ENCODE measurements at regions not wholly inside any gene's neighbourhood (a gene's known extent, or its start where the extent isn't known, plus 50 kb on each side); places are given as distances from the start of the nearest gene placed in this dataset.
"Not testable (repeated sequence)": the region's sequence is repeated elsewhere in the genome, so short reads cannot be mapped to it uniquely, and the experiment has no call there.

DNA sequence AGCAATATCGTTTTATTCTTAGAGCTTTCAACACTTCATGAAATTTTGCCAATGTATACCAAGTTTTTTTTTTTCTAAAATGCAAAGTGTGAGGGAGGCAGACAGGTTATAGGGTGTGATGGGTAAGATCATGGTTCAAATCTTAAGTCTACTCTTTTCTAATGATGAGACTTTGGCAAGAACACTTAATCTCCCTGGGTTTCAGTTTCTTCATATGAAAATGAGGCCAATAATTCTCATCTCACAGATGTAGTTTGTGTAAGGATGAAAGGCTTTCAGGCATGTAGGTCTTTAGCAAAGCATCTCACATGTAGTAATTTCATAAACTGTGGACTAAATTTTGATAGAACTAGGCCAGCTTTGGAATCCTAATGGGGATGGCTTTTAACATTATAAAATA is 457.1 kb downstream of the QKI start:
- Mint-ChIP-seq H3K4me3 (no peak overlapping the region), H3K9me3 (ENCODE audit: low read depth) (no peaks in the 10 kb centered on the region), H3K36me3 (ENCODE audit: low read depth) (no peaks in the 10 kb centered on the region), H3K4me1 (no peaks in the 10 kb centered on the region), H3K27ac (no peak overlapping the region), H3K27me3 (peaks cover 5% of the 10 kb centered on the region)
- no peak for DNase-seq
- ChIA-PET POLR2A (no interaction called here), CTCF (no interaction called here)
- ATAC-seq, result no peak
- intact Hi-C loops (cut with DNase I, micrococcal nuclease), result no loop called here

- DNase-seq, result no peak
- no peaks in the 10 kb centered on the region for H3K9me3 Mint-ChIP-seq (ENCODE audit: low read depth)
- ATAC-seq, result no peak
- no peaks in the 10 kb centered on the region for H3K36me3 Mint-ChIP-seq (ENCODE audit: low read depth)
- H3K27ac Mint-ChIP-seq, result no peak overlapping the region
- CTCF ChIA-PET, result no interaction called here
- H3K4me1 Mint-ChIP-seq, result no peaks in the 10 kb centered on the region
- peaks cover 9% of the 10 kb centered on the region for H3K27me3 Mint-ChIP-seq
- intact Hi-C loops (cut with DNase I, micrococcal nuclease), result no loop called here
- POLR2A ChIA-PET, result no interaction called here
- no peak overlapping the region for H3K4me3 Mint-ChIP-seq
Observed at GRCh38 chr6:163867518-163868292, 453.2 kb downstream of the QKI start.

DNA sequence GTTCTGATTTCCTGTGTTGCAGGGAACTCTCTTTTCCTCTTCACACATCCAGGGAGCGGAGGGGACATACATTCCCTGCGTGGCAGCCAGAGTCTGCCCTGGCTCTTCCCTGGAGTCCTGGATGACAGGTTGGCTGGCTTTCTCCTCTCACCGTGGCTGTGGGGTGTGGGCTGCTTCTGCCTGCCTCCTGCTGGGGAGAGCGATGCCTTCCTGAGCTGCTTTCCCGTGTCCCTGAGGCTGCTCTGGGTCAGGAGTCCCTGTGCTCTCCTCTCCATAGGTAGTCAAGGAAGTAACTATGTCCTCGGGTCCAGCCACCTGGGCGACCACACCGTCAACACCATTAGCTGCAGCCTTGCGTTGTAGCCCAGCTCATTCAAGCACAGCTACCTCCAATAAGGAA is 451.7 kb downstream of the QKI start:
- no peak overlapping the region for H3K4me3 Mint-ChIP-seq
- no peaks in the 10 kb centered on the region for H3K4me1 Mint-ChIP-seq
- H3K27ac Mint-ChIP-seq, result no peak overlapping the region
- ChIA-PET POLR2A (no interaction called here), CTCF (no interaction called here)
- no peaks in the 10 kb centered on the region for H3K9me3 Mint-ChIP-seq (ENCODE audit: low read depth)
- peaks cover 12% of the 10 kb centered on the region for H3K27me3 Mint-ChIP-seq
- intact Hi-C loops (cut with DNase I, micrococcal nuclease), result no loop called here
- no peaks in the 10 kb centered on the region for H3K36me3 Mint-ChIP-seq (ENCODE audit: low read depth)
- ATAC-seq (no peak), DNase-seq (no peak)

DNA sequence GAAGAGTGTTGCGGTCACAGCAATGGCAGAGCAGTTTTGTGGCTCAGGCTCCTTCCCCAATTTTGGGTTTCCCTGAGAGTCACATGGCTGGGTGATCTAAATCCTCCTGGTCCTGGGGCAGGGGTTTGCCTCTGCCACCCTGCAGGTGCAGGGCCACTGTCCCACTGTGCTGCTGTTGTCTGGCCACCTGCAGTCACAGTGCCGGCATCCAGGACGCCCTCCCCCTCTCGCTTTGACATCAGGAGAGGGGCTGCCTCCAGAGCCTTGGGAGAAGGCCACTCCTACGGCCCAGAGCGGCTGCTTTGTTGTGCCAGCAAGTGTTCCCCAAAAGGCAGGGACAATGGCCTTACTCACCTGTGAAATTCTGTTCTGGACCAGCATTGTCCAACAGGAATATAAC is 449.0 kb downstream of the QKI start:
- H3K9me3 Mint-ChIP-seq (ENCODE audit: low read depth), result no peaks in the 10 kb centered on the region
- no peak overlapping the region for H3K4me3 Mint-ChIP-seq
- H3K36me3 Mint-ChIP-seq (ENCODE audit: low read depth), result no peaks in the 10 kb centered on the region
- POLR2A ChIA-PET, result no interaction called here
- ATAC-seq (no peak), DNase-seq (no peak)
- peaks cover 20% of the 10 kb centered on the region for H3K27me3 Mint-ChIP-seq
- no peaks in the 10 kb centered on the region for H3K4me1 Mint-ChIP-seq
- CTCF ChIA-PET, result no interaction called here
- intact Hi-C loops (cut with DNase I, micrococcal nuclease), result no loop called here
- H3K27ac Mint-ChIP-seq, result no peak overlapping the region

GRCh38 chr6:163862701-163863100 is 448.2 kb downstream of the QKI start:
- no peak for DNase-seq
- H3K36me3 Mint-ChIP-seq (ENCODE audit: low read depth), result no peaks in the 10 kb centered on the region
- ChIA-PET CTCF (no interaction called here), POLR2A (no interaction called here)
- no peak for ATAC-seq
- H3K9me3 Mint-ChIP-seq (ENCODE audit: low read depth), result no peaks in the 10 kb centered on the region
- H3K27ac Mint-ChIP-seq, result no peak overlapping the region
- H3K4me1 Mint-ChIP-seq, result no peaks in the 10 kb centered on the region
- intact Hi-C loops (cut with DNase I, micrococcal nuclease), result no loop called here
- H3K4me3 Mint-ChIP-seq, result no peak overlapping the region
- peaks cover 20% of the 10 kb centered on the region for H3K27me3 Mint-ChIP-seq

- no peaks in the 10 kb centered on the region for H3K36me3 Mint-ChIP-seq (ENCODE audit: low read depth)
- ChIA-PET POLR2A (interaction anchor here (0.7 kb wide), 1 partner anchor 60 kb away, joined by 4 read pairs; no protein-coding TSS in a partner anchor), CTCF (no interaction called here)
- H3K9me3 Mint-ChIP-seq (ENCODE audit: low read depth), result no peaks in the 10 kb centered on the region
- no peak for ATAC-seq
- H3K4me3 Mint-ChIP-seq, result no peak overlapping the region
- no peak overlapping the region for H3K27ac Mint-ChIP-seq
- DNase-seq, result no peak
- intact Hi-C loops (cut with DNase I, micrococcal nuclease), result no loop called here
- no peaks in the 10 kb centered on the region for H3K4me1 Mint-ChIP-seq
- H3K27me3 Mint-ChIP-seq, result peaks cover 20% of the 10 kb centered on the region
Observed at GRCh38 chr6:163861627-163862026, 447.1 kb downstream of the QKI start.

- ChIA-PET POLR2A (no interaction called here), CTCF (no interaction called here)
- H3K9me3 Mint-ChIP-seq (ENCODE audit: low read depth), result no peaks in the 10 kb centered on the region
- H3K27ac Mint-ChIP-seq, result no peak overlapping the region
- intact Hi-C loops (cut with DNase I, micrococcal nuclease), result no loop called here
- no peaks in the 10 kb centered on the region for H3K36me3 Mint-ChIP-seq (ENCODE audit: low read depth)
- no peak overlapping the region for H3K4me3 Mint-ChIP-seq
- H3K27me3 Mint-ChIP-seq, result peaks cover 20% of the 10 kb centered on the region
- no peak for ATAC-seq
- no peak for DNase-seq
- no peaks in the 10 kb centered on the region for H3K4me1 Mint-ChIP-seq
Observed at GRCh38 chr6:163860287-163861081, 446.0 kb downstream of the QKI start.

- H3K4me1 Mint-ChIP-seq; H3K27ac Mint-ChIP-seq; DNase-seq; H3K9me3 Mint-ChIP-seq (ENCODE audit: low read depth); ATAC-seq; H3K36me3 Mint-ChIP-seq (ENCODE audit: low read depth); H3K4me3 Mint-ChIP-seq; POLR2A ChIA-PET; intact Hi-C loops (cut with DNase I, micrococcal nuclease); CTCF ChIA-PET: not testable (repeated sequence)
- peaks cover 13% of the 10 kb centered on the region for H3K27me3 Mint-ChIP-seq
Observed at GRCh38 chr6:163858870-163859269, 444.4 kb downstream of the QKI start.

GRCh38 chr6:163857421-163857820 is 442.9 kb downstream of the QKI start:
- ChIA-PET CTCF (no interaction called here), POLR2A (no interaction called here)
- H3K4me1 Mint-ChIP-seq, result no peaks in the 10 kb centered on the region
- no peak overlapping the region for H3K27ac Mint-ChIP-seq
- intact Hi-C loops (cut with DNase I, micrococcal nuclease), result no loop called here
- H3K36me3 Mint-ChIP-seq (ENCODE audit: low read depth), result no peaks in the 10 kb centered on the region
- peaks cover 11% of the 10 kb centered on the region for H3K27me3 Mint-ChIP-seq
- H3K4me3 Mint-ChIP-seq, result no peak overlapping the region
- H3K9me3 Mint-ChIP-seq (ENCODE audit: low read depth), result no peaks in the 10 kb centered on the region
- DNase-seq, result no peak
- ATAC-seq, result no peak

DNA sequence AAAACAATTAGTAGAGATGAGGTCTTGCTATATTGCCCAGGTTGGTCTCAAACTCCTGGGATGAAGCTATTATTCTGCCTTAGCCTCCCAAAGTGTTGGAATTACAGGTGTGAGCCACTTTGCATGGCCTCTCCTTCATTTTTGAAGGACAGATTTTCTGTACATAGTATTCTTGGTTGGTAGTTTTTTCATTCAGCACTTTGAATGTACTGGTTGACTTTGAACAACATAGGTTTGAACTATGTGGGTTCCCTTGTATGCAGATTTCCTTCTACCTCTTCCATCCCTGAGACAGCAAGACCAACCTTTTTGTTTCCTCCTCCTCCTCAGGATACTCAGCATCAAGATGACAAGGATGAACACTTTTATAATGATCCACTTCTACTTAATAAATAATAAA is 436.4 kb downstream of the QKI start:
- H3K27me3 Mint-ChIP-seq, result no peaks in the 10 kb centered on the region
- H3K27ac Mint-ChIP-seq, result no peak overlapping the region
- intact Hi-C loops (cut with DNase I, micrococcal nuclease), result no loop called here
- no peak overlapping the region for H3K4me3 Mint-ChIP-seq
- ChIA-PET CTCF (interaction anchor here (1.4 kb wide), 1 partner anchor 20 kb away, joined by 3 read pairs; no protein-coding TSS in a partner anchor), POLR2A (no interaction called here)
- H3K36me3 Mint-ChIP-seq (ENCODE audit: low read depth), result no peaks in the 10 kb centered on the region
- no peak for DNase-seq
- ATAC-seq, result no peak
- peaks cover 17% of the 10 kb centered on the region for H3K9me3 Mint-ChIP-seq (ENCODE audit: low read depth)
- no peaks in the 10 kb centered on the region for H3K4me1 Mint-ChIP-seq

GRCh38 chr6:163844761-163845160 is 430.2 kb downstream of the QKI start:
- Mint-ChIP-seq H3K4me1 (no peaks in the 10 kb centered on the region), H3K27me3 (no peaks in the 10 kb centered on the region), H3K9me3 (ENCODE audit: low read depth) (peaks cover 17% of the 10 kb centered on the region), H3K36me3 (ENCODE audit: low read depth) (no peaks in the 10 kb centered on the region), H3K27ac (no peak overlapping the region), H3K4me3 (no peak overlapping the region)
- DNase-seq (no peak), ATAC-seq (no peak)
- intact Hi-C loops (cut with DNase I, micrococcal nuclease), result no loop called here
- POLR2A ChIA-PET, result interaction anchor here (0.5 kb wide), 1 partner anchor 20 kb away, joined by 3 read pairs; no protein-coding TSS in a partner anchor
- CTCF ChIA-PET, result no interaction called here

GRCh38 chr6:163844357-163844756 is 429.8 kb downstream of the QKI start:
- ChIA-PET POLR2A (no interaction called here), CTCF (no interaction called here)
- intact Hi-C loops (cut with DNase I, micrococcal nuclease), result no loop called here
- no peaks in the 10 kb centered on the region for H3K36me3 Mint-ChIP-seq (ENCODE audit: low read depth)
- no peak overlapping the region for H3K27ac Mint-ChIP-seq
- no peak for DNase-seq
- H3K27me3 Mint-ChIP-seq, result no peaks in the 10 kb centered on the region
- ATAC-seq, result no peak
- H3K4me1 Mint-ChIP-seq, result no peaks in the 10 kb centered on the region
- no peak overlapping the region for H3K4me3 Mint-ChIP-seq
- H3K9me3 Mint-ChIP-seq (ENCODE audit: low read depth), result peaks cover 15% of the 10 kb centered on the region

Data from activated CD4-positive, alpha-beta T cell treated with anti-CD3 and anti-CD28 coated beads for 36 hours (primary cell).